ENCODE measurements at regions not wholly inside any gene's neighbourhood (a gene's known extent, or its start where the extent isn't known, plus 50 kb on each side); places are given as distances from the start of the nearest gene placed in this dataset.

GRCh38 chr4:130403221-130403620 is 1307.3 kb downstream of the C4orf33 start:
- DNase-seq (ENCODE audit: low spot score in 2 of 2, unreplicated experiment in 2 of 2), result no peak
- Mint-ChIP-seq H3K36me3 (no peaks in the 10 kb centered on the region), H3K27ac (no peak overlapping the region), H3K4me3 (no peak overlapping the region), H3K9me3 (no peaks in the 10 kb centered on the region), H3K27me3 (ENCODE audit: low read depth) (no peaks in the 10 kb centered on the region), H3K4me1 (no peaks in the 10 kb centered on the region)
- TF ChIP-seq CTCF (IDR thresholded peaks at IDR 0.05; ENCODE audit: unreplicated experiment), result no peak

GRCh38 chr4:130416228-130416627 is 1320.3 kb downstream of the C4orf33 start:
- Mint-ChIP-seq H3K4me1 (no peaks in the 10 kb centered on the region), H3K27me3 (ENCODE audit: low read depth) (no peaks in the 10 kb centered on the region)
- TF ChIP-seq CTCF (IDR thresholded peaks at IDR 0.05; ENCODE audit: unreplicated experiment), result no peak

DNA sequence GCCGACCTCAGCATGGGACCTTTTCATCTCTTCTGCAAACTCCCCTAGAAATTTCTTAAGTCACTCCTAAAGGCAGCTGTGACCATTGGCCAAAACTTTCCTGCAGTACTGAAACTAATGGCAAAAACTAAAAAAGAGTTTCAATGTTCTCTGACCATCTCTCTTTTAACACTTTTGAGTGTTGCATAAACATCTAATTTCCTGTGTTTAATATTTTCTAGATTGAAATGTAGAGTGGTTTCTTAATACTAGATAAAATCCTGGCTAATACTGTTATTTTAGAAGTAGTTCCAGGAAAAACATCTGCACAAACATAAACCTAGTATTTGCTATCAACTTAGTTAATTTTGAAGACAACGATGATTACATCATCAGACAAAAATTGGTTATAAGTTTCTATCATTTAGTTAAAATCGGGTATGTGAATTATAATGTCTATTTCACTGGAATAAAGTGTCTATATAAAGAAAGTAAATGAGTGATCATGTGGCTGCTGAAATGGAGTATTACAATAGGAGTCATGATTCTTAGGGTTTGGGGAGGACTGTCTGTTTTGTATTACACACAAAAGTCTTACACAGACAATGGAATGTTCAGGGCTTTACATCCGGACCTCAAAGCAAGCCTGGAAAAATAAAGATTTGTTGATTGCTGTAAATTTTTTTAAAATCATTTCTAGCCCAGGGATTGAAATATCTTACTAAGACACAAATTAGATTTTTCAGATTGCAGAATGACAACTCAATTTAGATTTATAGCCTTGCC is 1323.4 kb downstream of the C4orf33 start:
- Mint-ChIP-seq H3K4me3 (no peak overlapping the region), H3K36me3 (no peaks in the 10 kb centered on the region)

More at GRCh38 chr4:130416228-130416627, 1320.3 kb downstream of the C4orf33 start:
- Mint-ChIP-seq H3K36me3 (no peaks in the 10 kb centered on the region), H3K4me3 (no peak overlapping the region), H3K9me3 (peaks cover 11% of the 10 kb centered on the region), H3K27ac (no peak overlapping the region)
- DNase-seq (ENCODE audit: low spot score in 2 of 2, unreplicated experiment in 2 of 2), result no peak

DNA sequence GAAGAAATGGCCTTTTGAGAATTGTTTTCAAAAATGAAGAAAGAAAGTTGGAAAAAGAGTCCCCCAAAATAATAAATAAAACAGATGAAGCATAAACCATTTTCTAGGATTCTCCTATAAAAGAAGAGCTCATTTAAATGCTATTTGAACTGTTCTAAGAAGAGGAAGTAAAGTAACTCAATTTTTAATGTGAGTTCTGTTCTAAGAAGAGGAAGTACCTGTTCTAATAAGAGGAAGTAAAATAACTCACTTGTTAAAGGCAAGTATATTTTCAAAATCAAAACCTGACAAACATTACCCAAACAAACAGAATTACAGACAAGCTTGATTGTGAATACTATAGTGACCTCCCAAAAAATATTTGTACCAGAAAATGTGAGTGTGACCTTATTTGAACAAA is 1326.3 kb downstream of the C4orf33 start:
- Mint-ChIP-seq H3K36me3 (no peaks in the 10 kb centered on the region), H3K9me3 (peaks cover 7% of the 10 kb centered on the region), H3K27me3 (ENCODE audit: low read depth) (no peaks in the 10 kb centered on the region), H3K4me3 (no peak overlapping the region), H3K27ac (no peak overlapping the region), H3K4me1 (no peaks in the 10 kb centered on the region)
- no peak for DNase-seq (ENCODE audit: low spot score in 2 of 2, unreplicated experiment in 2 of 2)
- no peak for TF ChIP-seq CTCF (IDR thresholded peaks at IDR 0.05; ENCODE audit: unreplicated experiment)

More for the DNA sequence above, 1323.4 kb downstream of the C4orf33 start:
- Mint-ChIP-seq H3K27ac (no peak overlapping the region), H3K4me1 (no peaks in the 10 kb centered on the region), H3K27me3 (ENCODE audit: low read depth) (no peaks in the 10 kb centered on the region), H3K9me3 (peaks cover 3% of the 10 kb centered on the region)
- TF ChIP-seq CTCF (IDR thresholded peaks at IDR 0.05; ENCODE audit: unreplicated experiment), result no peak
- no peak for DNase-seq (ENCODE audit: low spot score in 2 of 2, unreplicated experiment in 2 of 2)

DNA sequence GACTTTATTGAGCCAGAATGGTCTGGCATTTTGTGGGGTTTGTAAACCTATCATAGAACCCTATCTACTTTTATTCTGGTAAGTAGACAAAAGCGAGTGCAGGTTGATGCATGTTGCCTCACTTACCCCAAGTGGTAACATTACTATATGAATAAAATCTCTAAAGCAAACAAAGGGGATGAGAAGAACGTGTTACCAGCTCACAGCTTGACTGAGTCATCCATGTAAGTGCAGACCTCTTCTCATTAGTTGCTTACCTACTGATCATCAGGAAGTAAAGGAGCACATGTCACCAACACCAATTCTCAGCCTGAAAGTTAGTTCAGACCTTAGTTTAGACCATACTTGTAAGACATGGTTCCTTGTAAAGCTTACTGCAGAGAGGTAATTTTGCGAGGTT is 1328.3 kb downstream of the C4orf33 start:
- no peaks in the 10 kb centered on the region for H3K27me3 Mint-ChIP-seq (ENCODE audit: low read depth)
- no peak for DNase-seq (ENCODE audit: low spot score in 2 of 2, unreplicated experiment in 2 of 2)
- H3K9me3 Mint-ChIP-seq, result peaks cover 7% of the 10 kb centered on the region
- H3K27ac Mint-ChIP-seq, result no peak overlapping the region
- TF ChIP-seq CTCF (IDR thresholded peaks at IDR 0.05; ENCODE audit: unreplicated experiment), result no peak
- H3K4me3 Mint-ChIP-seq, result no peak overlapping the region
- no peaks in the 10 kb centered on the region for H3K36me3 Mint-ChIP-seq
- no peaks in the 10 kb centered on the region for H3K4me1 Mint-ChIP-seq
